Stimulated activated CD8-positive, alpha-beta memory T cell treated with anti-CD3 and anti-CD28 coated beads, Interleukin-12 subunit alpha, Interleukin-12 subunit beta, amount 100 ng/mL, for 4 hours (primary cell): ENCODE measurements at regions not wholly inside any gene's neighbourhood (a gene's known extent, or its start where the extent isn't known, plus 50 kb on each side); places are given as distances from the start of the nearest gene placed in this dataset.

Experiments
- DNase-seq: peaks from one replicate; pipeline ENCODE4 v3.0.0-alpha.2; 2020; ENCODE audit warnings: low read depth

DNA sequence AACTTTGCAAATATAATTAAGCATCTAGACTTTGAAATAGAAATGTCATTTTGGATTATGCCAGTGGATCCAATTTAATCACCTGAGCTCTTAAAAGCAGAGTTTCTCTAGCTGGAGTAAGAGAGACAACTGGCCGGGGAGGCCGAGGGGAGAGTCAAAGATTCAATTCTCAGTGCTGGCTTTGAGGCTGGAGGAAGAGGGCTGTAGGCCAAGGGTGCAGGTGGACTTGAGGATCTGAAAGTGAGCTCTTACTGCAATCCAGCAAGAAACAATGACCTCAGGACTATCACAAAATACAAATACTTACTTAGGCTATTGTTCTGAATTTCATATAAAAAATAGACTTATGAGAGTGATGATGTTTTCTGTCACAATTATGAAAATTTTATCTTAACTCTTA is 814.5 kb downstream of the CBLN2 start:
- no peak for DNase-seq

DNA sequence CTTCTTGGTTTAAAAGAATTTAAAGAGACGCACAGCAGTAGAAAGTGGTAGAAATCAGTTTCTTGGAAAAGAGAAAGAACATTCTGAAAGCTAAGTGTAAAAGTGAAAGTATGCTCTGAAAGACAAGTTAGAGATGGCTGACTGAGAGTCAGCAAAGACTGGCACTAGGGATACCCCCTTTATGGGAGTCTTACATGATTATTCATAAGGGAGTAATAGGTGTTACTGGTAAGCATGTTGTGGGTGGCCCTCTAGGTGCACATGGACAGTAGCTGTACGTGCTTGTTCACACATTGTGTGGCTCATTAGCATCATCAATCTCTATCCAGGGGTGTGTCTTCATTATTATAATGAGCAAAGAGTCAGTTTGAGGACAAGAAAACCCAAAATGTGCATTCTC is 816.2 kb downstream of the CBLN2 start:
- no peak for DNase-seq

DNA sequence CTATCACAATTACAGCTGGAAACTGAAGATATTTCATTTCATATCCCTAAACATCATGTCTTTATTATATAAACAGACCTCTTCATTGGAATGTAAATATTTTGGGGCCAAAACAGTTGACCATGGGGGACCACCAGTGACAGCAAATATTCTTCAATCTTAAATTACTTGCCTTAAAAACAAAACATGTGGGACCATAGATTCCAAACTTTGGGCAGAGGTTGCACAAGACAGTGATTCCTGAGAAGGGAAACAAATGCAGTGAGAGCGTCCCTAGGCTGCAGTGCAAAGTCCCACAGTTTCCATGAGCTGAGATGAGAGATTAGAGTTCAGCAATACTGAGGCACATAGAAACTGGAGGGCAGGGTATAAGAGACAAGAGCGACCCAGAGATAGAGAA is 818.9 kb downstream of the CBLN2 start:
- DNase-seq: no peak

DNA sequence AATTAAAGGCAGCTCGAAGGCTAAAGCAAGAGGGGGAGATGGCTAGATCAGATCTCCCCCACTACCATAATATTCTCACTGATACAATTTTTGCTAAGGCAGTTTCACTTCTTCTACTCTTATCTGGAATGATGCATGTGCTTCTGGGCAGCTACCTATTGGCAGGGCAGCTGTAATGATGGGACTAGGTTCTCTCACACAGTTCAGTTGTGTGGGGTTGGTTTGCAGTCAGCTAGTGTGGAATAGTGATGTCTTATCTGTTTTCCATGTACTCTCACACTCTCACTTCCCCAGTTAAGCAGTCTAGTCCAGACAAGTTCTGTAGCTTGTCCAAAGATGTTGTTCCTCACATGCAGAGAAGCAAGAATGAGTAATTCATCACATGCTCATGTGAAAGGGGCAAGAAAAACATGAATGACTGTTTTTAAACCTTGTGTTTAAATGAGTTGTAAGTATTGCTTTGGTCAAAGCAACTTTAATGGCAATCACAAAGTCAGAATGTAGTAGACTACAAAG is 836.1 kb downstream of the CBLN2 start:
- no peak for DNase-seq

DNA sequence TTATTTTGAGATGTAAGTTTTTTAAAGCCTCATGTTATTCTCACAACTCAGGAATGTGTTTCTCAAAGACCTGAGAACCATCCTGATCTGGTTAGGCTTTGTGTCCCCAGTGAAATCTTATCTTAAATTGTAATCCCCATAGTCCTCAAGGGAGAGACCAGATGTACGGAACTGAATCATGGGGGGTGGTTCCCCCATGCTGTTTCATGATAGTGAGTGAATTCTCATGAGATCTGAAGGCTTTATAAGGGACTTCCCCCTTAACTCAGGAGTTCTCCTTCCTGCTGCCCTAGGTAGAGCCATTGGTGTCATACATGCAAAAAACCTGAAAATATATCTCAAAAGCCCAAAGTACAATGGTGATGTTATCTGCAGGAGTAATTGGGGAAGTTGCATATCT is 836.7 kb downstream of the CBLN2 start:
- no peak for DNase-seq

DNA sequence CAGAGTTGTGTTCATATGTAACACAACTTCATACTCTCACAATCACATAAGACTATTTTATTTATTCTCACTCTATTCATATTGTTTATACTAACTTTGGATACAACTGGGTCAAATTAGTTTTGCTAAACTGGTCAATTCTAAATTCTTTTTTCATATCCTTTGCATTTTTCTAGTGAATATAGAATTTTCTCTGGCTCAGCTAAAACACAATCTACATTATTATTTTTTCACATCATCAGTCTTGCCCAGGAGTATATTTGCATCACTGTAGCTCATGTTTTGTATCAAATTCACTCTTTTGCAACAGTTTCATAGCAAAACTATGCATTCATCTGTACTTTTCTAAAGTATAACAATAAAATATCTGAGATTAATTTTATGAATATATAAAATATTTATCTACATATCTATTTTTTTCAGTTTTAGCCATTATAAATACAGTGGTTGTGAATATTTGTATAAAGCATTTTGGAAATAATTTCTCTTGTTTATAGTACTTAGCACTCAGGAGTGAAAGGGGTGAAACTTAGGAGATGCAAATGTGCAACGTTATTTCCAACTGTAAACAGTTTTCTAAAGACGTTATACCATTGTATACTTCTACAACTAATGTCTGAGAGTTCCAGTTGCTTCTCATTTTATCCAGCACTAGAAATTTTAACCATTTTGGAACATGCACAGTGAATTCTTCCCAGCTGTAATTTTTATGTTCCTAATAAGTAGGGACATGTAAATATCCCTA is 854.6 kb downstream of the CBLN2 start:
- DNase-seq: no peak

DNA sequence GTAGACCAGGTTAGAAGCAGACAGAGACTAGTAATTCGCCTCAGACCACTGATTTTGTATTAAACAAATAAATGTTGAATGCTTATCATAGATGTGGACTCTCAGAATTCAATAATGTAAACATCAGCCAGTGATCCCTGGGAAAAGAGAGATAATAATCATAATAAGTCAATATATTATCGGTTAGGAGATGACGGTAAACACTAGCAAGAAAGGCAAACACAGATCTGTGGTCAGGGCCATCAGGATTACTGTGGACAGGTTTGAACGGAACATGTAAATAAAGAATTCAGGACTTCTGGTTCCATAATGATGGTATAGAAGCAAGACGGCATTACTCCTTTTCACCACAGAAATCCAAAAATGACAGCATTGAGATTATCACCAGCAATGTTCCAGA is 861.6 kb downstream of the CBLN2 start:
- DNase-seq: no peak

DNA sequence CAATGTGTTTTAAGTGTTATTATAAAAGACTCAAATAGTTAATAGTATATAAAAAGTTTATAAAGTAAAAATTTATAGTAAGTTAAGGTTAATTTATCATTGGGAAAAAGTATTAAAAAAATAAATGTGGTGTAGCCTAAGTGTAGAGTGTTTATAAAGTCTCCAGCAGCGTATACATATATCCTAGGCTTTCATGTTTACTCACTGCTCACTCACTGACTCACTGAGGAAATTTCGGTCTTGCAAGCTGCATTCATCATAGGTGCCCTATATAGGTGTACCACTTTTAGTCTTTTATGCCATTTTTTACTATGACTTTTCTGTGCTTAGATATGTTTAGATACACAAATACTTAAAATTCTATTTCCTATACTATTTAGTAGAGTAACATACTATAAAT is 866.0 kb downstream of the CBLN2 start:
- no peak for DNase-seq

DNA sequence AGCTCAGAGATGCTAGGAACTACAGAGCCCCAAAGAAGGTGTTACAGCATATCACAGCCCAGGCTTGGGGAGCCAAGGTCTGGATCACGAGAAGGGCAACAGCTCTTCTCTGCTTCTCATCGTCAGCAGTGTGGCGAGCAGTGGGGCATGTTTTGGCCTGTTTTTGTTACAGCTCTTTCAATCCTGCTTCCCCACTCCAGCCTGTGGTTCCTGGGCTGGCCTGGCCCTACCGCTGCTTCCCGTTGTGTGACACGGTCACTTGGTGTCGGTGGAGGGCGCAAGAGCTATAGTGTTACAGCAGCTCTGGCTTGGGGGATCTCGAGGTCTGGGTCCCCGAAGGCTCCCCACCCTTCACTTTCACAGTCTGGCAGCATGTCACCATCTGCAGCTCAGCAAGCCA is 870.2 kb downstream of the CBLN2 start:
- DNase-seq: no peak

DNA sequence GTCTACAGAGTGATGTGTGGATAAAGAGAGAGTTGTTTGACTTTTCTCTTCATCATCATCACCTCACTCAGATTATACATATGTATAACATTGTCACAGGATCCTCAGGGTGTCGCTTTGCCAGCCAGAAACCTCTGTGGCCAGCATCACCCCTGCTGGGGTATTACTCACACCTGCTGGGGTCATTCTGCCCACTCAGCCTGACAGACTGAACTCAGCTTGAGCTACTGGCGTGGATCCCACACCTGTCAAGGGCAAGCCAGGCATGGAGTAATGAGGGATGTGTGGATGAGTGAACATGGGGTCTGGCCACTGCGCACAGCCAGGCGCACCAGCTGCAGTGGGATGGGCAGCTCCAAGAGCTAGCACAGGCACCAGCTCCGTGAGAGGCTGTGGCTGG is 870.6 kb downstream of the CBLN2 start:
- no peak for DNase-seq

DNA sequence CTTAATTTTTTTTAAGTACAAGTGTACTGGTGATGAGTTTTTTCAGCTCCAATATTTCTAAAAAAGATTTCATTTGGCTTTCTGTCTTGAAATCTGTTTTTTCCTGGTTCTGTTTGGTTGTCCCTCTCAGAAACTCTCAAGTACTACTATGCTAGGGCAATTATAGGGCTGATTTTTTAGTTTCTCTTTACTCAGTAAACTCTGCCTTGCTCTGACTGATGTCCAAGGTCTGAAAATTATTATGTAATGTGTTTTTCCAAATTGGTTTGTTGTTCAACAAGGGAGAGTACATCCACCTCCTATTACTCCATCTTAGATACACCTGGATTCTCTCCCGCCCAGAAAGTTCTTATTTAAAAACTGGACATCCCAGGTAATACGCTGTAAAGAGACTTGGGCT is 877.7 kb downstream of the CBLN2 start:
- DNase-seq: no peak

DNA sequence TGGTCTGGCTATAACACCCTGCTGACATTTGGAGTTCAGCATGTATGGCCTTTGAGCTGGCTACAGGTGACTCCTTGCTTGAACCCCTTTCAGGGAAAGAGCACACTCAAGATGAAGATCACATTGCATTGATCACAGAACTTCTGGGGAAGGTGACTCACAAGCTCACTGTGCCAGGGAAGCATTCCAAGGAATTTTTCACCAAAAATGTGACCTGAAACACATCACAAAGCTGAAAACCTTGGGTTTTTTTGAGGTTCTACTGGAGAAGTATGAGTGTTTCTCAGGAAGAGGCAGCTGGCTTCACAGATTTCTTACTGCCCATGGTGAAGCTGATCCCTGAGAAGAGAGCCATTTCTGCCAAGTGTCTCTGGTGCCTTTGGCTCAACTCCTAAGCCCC is 879.0 kb downstream of the CBLN2 start:
- DNase-seq: no peak

DNA sequence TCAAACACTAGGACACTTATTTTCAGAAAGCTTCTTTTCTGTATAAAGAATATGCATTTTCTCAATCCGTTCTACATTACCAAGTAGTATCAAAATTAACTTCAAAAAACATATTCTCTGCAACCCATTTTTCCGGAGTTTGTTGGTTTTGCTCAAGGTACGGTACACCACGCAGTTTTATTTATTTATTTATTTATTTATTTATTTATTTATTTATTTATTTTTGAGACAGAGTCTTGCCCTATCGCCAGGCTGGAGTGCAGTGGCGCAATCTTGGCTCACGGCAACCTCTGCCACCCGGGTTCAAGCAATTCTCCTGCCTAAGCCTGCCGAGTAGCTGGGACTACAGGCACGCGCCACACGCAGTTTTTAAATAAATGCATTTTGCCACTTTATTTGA is 900.3 kb downstream of the CBLN2 start:
- no peak for DNase-seq

DNA sequence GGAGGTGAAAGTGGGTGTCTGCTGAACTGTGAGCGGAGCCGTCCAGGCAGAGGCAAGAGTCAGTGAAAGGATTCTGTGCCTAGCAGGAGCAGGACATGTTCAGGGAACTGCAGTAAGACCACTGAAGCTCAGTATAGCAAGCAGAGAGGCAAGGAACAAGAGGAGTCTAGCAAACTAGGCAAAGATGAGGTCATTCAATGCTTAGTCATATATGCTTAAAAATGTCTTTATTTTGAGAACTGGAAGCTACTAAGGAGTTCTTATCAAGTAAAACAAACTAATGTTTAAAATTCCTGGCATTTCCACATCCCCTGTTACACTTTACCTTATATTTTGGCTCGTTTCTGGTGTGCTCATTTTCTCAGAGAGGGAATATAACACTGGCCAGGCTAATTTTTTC is 913.4 kb downstream of the CBLN2 start:
- DNase-seq: no peak

DNA sequence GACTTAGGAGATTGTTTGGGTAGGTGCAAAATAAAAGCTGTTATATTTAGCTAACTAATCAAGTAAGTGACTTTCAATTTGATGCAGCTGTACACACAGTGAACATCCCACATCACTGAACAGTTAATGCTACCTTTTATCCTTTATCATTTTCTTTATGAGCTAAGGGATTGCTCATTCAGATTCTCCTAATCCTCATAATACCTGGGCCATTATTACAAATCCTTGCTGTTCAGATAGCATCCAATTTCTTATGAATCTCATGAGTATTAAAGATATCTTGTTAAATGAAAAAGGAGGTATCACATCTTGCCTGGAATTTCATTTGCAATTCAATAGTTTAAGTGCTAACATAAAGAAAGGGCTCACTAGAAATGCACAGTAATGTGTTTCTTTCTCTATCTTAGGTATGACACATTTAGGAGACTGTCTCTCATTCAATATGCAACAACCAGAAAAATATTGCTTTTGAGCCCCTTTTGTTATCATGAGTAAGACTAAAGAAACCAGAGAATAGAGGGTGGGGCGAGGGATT is 918.5 kb downstream of the CBLN2 start:
- DNase-seq: no peak

DNA sequence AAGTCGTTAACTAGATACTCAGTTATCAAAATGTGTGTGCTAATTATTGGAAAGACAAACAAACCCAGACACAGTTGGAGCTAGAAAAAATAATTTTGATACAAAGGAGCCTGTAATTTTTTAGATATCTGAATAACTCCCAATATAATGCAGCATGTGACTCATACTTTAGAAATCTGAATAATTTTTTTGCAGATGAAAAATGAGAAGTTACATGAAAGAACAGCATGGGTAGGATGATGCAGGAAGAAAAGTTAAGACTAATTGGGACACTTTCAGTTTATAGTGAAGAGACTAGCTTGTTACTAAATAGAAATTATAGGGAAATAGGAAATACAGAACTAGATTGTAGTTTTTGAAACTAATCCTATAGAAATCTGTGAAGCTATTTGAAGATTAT is 945.8 kb downstream of the CBLN2 start:
- DNase-seq: no peak

DNA sequence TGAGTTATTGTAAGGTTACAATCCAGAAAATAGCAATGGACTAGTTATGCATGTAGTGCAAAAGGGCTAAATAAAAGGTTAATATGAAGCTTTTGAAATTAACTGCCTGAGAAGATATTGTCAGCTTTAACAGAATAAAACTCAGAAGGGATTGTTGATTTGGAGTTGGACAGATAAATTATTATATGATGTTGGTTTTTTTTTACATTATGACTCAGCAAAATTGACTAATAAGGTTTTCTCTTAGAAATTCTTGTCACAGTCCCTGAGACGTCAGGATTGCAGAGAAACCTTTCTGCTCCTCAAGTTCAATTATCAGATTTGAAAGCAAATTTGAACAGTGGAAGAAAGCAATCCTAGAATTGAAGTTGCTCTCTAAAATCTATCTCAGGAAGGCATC is 946.9 kb downstream of the CBLN2 start:
- no peak for DNase-seq

DNA sequence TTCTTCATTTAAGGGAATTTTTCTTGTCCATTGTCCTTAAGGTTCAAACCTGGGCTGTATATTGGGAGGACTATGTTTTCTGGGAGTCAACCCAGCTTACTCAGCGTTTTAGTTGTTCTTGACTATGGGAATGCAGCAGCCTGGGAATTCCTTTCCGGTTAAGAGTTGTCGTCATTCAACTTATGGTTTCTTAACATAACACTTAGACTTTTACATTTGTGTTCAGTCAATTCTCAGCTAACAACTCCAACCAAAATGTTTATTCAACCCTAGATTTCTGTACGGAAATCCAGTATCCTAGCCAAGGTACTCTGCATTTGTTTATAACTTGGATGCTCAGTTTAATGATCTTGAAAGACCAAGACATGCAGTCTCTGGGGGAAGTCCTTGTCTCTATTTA is 960.9 kb downstream of the CBLN2 start:
- no peak for DNase-seq

DNA sequence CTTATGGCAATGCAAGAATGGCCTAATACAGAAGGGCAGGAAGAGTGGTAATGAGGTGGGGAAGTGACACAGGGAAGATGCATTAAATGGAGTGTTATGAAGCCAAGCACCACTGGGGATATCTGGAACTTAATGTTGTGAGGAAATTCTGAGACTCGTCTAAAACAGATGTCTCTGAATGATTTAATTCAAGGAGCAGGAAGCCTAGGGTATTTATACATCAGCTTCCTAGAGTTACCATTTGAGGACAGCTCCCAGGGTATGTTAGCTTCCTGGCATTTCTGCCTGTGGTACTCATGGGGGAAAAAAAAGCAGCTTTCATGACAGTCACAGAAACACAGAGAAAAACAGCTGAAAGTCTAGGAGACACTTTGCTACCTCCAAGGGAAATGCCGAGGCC is 989.5 kb downstream of the CBLN2 start:
- no peak for DNase-seq

DNA sequence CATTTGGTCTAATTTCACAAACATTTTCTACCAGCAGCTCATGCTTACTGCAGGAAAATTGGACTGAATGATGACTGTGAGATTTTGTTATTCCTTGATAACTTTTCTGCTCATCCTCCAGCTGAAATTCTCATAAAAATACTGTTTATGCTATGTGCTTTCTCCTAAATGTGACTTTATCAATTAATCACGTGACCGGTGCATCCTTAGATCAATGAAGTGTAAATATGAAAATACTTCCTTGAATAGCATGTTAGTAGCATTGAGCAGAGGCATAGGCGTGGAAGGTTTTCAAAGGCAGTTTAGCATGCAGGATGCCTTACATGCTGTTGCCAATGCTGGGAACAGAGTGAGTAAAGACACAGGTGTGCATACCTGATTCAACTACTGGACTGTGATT is 1002.5 kb downstream of the CBLN2 start:
- no peak for DNase-seq

DNA sequence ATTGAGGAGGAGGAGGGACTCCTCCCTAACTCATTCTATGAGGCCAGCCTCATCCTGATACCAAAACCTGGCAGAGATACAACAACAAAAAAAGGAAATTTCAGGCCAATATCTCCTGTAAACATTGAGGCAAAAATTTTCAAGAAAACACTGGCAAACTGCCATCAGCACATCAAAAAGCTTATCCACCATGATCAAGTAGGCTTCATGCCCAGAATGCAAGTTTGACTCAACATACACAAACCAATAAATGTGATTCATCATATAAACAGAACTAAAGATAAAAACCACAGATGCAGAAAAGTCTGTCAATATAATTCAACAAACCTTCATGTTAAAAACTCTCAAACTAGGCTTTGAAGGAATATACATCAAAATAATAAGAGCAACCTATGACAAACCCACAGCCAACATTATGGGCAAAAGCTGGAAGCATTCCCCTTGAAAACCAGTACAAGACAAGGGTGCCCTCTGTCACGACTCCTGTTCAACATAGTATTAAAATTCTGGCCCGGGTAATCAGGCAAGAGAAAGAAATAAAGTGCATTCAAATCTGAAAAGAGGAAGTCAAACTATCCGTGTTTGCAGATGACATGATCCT is 1014.3 kb downstream of the CBLN2 start:
- no peak for DNase-seq

DNA sequence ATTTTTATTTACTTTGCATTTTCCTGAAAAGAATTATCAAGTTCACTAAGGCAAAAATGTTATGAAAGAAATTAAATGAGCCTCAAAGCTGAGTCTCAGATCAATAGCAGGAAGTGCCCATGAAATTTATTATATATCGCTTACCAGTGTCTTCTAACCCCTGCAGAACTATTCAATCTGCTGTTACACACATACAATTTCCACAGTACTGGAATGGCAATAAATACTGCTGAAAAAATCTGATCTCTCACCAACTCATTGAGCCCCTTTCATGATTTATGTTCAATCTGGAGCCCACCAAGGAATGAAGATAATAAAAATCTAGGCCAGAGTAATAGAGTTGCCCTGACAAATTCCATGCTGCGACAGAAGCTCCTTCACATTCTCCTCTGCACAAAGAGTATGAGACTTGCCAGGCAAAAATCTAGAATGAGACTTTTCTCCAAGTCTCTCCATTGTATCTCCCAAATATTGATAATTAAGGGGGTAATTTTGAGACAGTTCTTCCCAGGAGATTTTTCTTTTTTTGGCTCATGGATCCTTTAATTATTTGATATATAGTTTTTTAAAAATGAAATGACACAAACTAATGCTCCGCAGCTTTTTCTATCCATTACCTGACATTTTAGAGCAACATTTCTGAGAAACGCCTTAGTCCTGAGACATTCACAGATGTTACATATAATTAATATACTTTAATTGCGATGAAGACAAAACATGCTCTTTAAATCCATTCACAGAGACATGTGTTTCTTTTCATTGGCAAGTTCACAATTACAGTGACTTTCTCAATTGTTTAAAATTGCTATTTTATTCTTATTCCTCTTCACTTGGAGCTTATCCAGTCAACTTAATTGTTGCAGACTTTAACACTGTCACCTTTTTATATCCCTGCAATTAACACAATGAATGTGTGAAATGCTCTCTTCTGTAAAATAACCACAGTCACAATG is 1020.4 kb downstream of the CBLN2 start:
- DNase-seq: no peak

DNA sequence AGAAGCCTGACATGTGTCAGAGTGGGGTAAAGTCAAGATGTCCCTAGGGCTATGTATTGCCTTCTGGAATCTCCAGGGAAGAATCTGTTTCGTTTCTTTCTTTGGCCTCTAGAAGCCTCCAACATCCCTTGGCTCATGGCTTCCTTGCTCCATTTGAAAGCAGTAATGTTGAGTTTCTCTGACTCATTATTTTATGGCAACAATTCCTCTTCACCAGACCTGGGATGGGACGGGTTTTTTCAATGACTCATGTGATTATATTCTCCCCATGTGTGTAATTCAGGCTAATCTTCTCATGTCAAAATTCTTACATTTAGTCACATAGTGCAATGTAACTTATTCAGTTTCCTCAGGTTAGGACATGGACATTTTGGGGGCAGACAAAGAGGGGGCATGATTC is 1038.6 kb downstream of the CBLN2 start:
- no peak for DNase-seq
